Testis (tissue), 2 donors: ENCODE measurements at regions not wholly inside any gene's neighbourhood (a gene's known extent, or its start where the extent isn't known, plus 50 kb on each side); places are given as distances from the start of the nearest gene placed in this dataset.

Source experiments
- DNase-seq: peaks from one replicate; pipeline ENCODE4 v3.0.0-alpha.2; 2019
- H3K27ac ChIP-seq, 2 donors: fragments of 200-600 bp; sonication (generic); one replicate each; pipeline ENCODE4 v1.5.1; 2019
- H3K27me3 ChIP-seq: fragments of 200-600 bp; sonication (generic); one replicate; pipeline ENCODE4 v1.5.1; 2019
- H3K36me3 ChIP-seq: fragments of 200-600 bp; sonication (generic); one replicate; pipeline ENCODE4 v1.5.1; 2017; ENCODE audit warnings: low read depth; ENCODE audit errors: missing control alignments
- H3K4me1 ChIP-seq: fragments of 200-600 bp; sonication (generic); one replicate; pipeline ENCODE4 v1.5.1; 2019
- H3K4me3 ChIP-seq, 2 donors: fragments of 200-600 bp; sonication (generic); one replicate each; pipeline ENCODE4 v1.5.1; 2017 to 2019
- H3K9me3 ChIP-seq: fragments of 200-600 bp; sonication (generic); one replicate; pipeline ENCODE4 v1.5.1; 2017
- CTCF ChIP-seq, 3 experiments: fragments of 450-650 bp in 2 of 3; fragments of 200-600 bp in 1 of 3; sonication (generic) in 1 of 3; IDR thresholded peaks; one replicate each; pipeline ENCODE4 v1.5.1; 2016 to 2019; ENCODE audit warnings: antibody characterized with exemption in 3 of 3, mild to moderate bottlenecking in 2 of 3, moderate library complexity in 1 of 3
- POLR2A ChIP-seq: fragments of 450-650 bp; IDR thresholded peaks from one replicate; pipeline ENCODE4 v1.6.1; 2017; ENCODE audit warnings: antibody characterized with exemption, mild to moderate bottlenecking, moderate library complexity
- WGBS, 2 donors: methylation state at CpG; one replicate each; pipeline ENCODE4 v1.1.5; 2018; 5-methylcytosine and 5-hydroxymethylcytosine counted together
- intact Hi-C: fragments of 100-400 bp; cut with DNase I; formaldehyde crosslinking; loops from one replicate; pipeline ENCODE4 v1.15.1; 2023; ENCODE audit warnings: low total_unique reads

DNA sequence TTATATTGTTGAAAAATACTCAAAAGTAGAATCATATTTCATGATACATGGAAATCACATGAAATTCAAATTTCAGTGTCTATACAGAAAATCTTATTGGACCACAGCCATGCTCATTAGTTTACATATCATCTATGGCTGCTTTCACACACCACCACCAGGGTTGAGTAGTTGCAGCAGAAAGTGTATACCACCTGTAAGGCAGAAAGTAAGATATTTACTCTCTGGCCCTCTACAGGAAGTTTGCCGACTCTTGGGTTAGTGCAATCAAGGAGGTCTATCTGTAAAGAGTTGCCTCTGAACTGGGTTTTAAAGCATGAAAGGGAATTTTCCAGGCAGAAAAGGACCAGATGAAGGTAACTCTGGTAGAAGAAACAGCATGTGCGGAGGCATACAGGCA, 432.3 kb downstream of the DHX35 start:
- DNase-seq: no peak
- TF ChIP-seq POLR2A: no peak
- no peak for TF ChIP-seq CTCF (IDR thresholded peaks at IDR 0.05)
- Histone ChIP-seq H3K27me3 (no peaks in the 10 kb centered on the region), H3K36me3 (no peaks in the 10 kb centered on the region), H3K27ac (no peak overlapping the region), H3K4me3 (no peak overlapping the region), H3K4me1 (no peaks in the 10 kb centered on the region), H3K9me3 (no peaks in the 10 kb centered on the region)
- 91 to 98% methylated on average over 2 of the region's 2 CpGs for WGBS, 2 donors
- intact Hi-C loops: no loop called here

GRCh38 chr20:39390186-39390585, 428.0 kb downstream of the DHX35 start:
- H3K27ac ChIP-seq: no peak overlapping the region
- H3K27me3 ChIP-seq: no peaks in the 10 kb centered on the region
- no peaks in the 10 kb centered on the region for H3K9me3 ChIP-seq
- H3K4me1 ChIP-seq: no peaks in the 10 kb centered on the region
- TF ChIP-seq POLR2A: no peak
- TF ChIP-seq CTCF (IDR thresholded peaks at IDR 0.05): no peak
- H3K4me3 ChIP-seq: no peak overlapping the region
- no peaks in the 10 kb centered on the region for H3K36me3 ChIP-seq
- intact Hi-C loops: no loop called here
- DNase-seq: no peak
- 83 to 84% methylated on average over 5 of the region's 5 CpGs for WGBS, 2 donors

GRCh38 chr20:39381595-39381994, 419.5 kb downstream of the DHX35 start:
- no peak for TF ChIP-seq CTCF (IDR thresholded peaks at IDR 0.05)
- TF ChIP-seq POLR2A: no peak
- Histone ChIP-seq H3K27me3 (no peaks in the 10 kb centered on the region), H3K9me3 (no peaks in the 10 kb centered on the region), H3K4me1 (no peaks in the 10 kb centered on the region), H3K36me3 (no peaks in the 10 kb centered on the region), H3K4me3 (no peak overlapping the region), H3K27ac (no peak overlapping the region)
- DNase-seq: no peak
- 81 to 90% methylated on average over 4 of the region's 4 CpGs for WGBS, 2 donors
- intact Hi-C loops: no loop called here

- no peaks in the 10 kb centered on the region for H3K36me3 ChIP-seq
Observed at GRCh38 chr20:39378776-39379175, 416.6 kb downstream of the DHX35 start.

More at GRCh38 chr20:39378776-39379175, 416.6 kb downstream of the DHX35 start:
- Histone ChIP-seq H3K27me3 (no peaks in the 10 kb centered on the region), H3K9me3 (no peaks in the 10 kb centered on the region), H3K27ac (no peak overlapping the region), H3K4me1 (no peaks in the 10 kb centered on the region), H3K4me3 (no peak overlapping the region)
- no peak for DNase-seq
- no peak for TF ChIP-seq POLR2A
- TF ChIP-seq CTCF (IDR thresholded peaks at IDR 0.05): no peak
- intact Hi-C loops: no loop called here
- WGBS, 2 donors: 69 to 70% methylated on average over 5 of the region's 5 CpGs
